ENCODE measurements at regions not wholly inside any gene's neighbourhood (a gene's known extent, or its start where the extent isn't known, plus 50 kb on each side); places are given as distances from the start of the nearest gene placed in this dataset.
A peak's percentile ranks its signal among the peaks of the same experiment; 100 is the strongest.
"Not testable (repeated sequence)": the region's sequence is repeated elsewhere in the genome, so short reads cannot be mapped to it uniquely, and the experiment has no call there.

DNA sequence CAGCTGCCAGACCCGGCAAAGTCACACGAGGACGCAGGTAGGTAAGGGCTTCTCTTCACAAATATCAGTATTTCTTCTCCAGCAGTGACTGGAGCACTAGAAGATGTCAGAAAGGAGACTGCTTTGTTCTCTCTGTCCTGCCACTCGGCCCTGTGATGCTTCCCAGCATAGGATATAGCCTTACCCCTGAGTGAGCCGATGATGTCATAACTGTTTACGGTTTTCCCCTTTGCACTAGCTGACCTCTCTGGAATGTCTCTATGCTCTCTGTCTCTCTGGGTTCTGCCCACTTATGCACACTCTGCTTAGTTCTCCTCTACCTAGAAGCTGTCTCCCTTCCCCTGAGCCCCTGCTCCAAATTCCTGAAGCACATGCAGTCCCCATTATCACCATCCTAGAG lies 167.5 kb upstream of the PODXL start:
- DNase-seq: no peak

DNA sequence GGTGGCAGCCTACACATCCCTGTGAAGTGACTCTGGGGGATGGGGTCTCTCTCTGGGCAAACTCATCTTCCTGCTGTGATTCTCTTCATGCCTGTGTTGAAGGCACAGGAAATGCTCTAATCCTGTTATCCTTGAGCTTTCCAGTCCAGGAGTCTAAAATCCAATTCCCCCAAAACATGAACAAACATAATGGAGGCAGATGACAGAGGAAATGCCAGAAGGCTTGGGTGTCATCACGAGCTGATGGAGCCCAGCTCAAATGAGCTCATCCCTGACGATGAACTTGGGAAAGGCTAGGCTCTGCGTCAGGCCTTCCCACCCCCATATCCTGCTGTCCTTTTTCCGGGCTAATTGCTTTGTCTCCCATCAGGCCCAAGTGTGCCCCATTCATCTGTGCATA lies 165.9 kb upstream of the PODXL start:
- DNase-seq: no peak

DNA sequence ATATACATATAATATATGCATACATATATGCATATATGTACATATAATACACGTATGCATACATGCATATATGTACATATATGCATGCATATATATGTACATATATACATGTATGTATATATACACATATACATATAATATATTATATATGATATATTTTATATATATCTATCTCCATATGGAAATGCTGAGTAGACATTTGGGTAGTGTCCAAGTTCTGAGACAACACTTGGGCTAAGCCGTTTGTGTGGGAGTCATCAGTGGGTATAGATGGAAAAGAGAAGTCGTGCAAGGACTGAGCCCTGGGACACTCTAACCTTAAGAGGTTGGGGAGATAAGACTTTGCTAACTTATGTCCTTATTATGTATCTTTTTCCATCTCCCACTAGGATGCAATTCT lies 165.2 kb upstream of the PODXL start:
- no peak for DNase-seq

DNA sequence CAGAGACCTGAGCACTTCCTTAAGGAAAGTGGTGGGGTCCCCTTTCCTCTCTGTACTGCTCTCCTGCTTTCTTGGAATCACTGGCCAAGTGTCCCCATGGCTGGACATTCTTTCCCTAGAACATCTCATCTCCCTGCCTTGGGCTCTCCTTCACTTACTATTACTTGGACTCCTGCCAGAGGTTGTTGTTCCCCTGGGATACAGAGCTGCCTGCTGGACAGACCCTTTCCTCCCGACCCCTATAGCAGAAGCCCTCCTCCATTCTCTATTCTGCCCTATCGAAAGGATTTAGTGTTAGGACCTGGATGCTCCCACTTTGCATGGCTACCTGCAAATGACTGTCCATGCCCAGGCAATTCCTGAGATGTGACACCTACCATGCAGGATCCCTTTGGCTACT lies 164.3 kb upstream of the PODXL start:
- no peak for DNase-seq

DNA sequence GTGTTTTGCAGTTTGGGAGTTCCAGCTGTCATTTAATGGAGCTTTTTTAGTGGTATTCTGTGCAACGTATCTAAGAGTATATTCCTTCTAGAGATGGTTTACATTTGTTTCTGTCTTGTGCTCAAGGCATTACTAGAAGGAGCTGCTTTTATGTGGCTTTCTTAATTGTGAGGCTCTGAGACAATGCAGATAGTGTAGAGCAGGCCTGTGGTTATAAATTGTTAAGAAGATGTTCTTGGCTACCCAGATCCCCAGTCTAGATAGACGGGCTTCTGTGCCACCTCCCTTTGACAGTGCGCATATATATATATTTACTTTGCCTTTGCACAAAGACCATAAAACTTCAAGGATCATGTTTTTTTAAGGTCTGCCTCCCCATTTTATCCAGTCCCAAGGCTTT lies 160.8 kb upstream of the PODXL start:
- no peak for DNase-seq

DNA sequence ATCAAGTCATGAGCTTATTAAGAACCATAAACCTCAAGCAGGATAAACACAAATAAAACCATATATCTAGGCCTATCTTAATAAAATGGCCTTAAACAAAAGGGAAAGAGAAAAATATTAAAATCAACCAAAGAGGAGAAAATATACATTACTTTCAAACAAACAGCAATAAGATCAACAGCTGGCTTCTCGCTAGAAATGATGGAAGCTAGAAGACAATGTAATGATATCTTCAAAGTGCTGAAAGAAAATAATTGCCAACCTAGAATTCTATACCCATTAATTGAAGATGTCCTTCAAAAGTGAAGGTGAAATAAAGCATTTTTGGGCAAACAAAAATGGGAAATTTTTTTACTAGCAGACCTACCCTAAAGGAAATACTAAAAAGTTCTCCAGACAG lies 142.9 kb upstream of the PODXL start:
- no peak for DNase-seq

DNA sequence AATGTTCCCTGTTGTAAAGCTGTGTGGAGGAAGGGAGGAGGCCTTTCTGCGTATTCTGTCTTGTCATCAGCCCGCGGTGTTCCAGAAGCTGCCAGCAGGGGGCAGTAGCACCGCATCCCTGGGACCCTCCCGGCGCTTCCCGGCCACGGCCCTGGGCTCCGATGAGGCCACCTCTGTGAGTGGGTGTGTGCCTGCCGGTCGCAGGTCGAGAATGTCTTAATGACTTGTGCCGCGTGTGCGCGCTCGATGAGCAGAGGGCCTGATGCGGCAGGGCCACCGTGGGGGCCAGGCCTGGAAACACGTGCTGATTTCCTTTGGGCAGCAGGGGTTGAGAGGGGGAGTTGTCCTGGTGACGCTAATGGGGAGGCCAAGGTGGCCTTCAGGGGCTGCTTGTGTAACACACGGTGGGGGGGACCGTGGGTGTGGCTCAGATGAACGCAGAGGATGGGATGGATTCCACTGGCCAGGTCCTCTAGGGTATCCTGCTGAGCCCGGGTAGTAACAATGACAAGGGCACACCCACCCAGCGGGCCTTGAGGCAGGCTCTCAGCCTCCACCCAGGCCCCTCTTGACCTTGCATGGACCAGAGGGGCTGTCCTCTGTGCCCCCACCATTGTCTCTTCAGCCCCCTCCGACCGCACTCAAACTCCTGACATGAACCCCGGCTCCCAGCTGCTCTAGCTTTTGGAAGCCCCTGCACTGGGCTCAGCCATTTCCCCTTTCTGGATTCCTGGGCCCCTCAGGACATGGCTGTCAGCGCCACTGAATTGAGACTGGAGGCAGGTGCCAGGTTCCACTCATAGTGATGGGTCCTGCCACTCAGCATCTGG lies 135.9 kb upstream of the PODXL start:
- DNase-seq: peak; percentile 69

DNA sequence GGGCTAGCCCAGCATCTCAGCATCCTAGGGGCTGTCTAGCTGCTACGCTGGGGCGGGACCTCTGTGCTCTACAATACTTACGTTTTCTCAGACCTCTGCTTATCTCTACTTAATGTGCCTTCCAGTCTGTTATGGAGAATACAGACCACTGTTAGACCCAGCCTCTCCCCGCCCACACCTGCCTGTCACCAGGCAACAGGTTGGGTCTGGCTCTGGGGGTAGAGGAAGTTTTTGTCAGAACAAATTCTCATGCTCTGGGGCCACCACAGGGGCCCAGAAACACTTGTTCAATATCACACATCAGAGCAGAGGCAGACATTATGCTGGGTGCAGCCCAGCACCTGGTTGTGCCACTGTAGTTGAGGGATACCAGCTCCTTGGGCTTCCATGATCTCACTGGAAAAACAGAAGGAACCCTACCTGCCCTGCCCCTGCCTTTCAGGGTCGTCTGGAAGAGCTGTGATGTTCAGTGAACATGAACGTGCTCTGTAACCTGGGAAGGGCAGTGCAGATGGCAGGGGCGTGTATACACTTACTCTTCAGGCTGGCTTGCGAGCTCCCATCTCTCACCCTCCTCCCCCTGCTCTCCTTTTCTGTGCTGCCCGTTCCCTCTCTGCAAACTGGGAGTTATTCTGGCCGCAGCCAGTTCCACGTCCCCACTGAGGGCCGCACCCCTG lies 135.2 kb upstream of the PODXL start:
- DNase-seq: no peak

DNA sequence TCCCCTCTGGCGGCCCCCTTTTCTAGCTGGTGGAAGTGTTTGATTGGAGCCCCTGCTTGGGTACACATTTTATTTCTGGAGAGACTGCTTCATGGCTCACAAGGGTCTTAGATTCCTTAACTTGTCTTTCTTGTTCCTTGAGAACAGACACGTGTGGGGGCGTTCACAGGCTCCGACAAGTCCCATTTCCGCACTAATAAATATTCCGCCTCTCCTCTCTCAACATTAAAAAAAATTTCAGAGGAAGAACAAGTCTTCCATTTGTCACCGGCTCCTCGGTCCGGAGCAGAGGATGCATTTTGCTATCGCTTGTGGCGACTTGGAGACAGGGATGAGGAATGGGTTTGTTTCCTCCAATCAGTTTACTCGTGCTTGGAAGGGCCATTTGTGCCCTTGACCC lies 134.0 kb upstream of the PODXL start:
- DNase-seq: no peak

DNA sequence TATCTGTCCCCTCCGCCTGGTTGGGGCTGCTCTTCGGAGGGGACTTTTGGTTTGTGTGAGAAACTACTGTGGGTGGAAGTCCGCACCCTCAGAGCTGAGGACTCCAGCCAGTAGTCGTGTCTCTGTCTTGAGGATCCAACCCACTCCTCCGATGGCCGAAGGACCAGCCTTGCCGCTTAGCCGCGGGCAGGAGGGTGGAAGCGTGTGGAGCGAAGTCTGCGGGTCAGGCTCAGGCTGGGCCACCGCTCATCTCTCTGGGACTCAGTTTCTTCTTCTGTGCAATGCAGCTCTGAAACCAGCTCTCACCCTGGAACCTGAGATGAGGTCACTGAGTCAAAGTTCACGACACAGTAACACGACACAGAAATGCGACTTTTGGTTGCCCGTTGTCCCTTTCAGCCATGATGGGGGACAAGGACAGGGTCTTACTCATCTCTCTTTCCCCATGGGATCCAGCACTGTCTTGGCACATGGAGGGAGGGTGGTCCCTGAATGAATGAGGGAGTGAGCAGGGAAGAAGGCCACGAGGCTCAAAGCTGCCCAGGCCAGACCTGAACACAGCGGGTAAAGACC lies 133.3 kb upstream of the PODXL start:
- DNase-seq: no peak

DNA sequence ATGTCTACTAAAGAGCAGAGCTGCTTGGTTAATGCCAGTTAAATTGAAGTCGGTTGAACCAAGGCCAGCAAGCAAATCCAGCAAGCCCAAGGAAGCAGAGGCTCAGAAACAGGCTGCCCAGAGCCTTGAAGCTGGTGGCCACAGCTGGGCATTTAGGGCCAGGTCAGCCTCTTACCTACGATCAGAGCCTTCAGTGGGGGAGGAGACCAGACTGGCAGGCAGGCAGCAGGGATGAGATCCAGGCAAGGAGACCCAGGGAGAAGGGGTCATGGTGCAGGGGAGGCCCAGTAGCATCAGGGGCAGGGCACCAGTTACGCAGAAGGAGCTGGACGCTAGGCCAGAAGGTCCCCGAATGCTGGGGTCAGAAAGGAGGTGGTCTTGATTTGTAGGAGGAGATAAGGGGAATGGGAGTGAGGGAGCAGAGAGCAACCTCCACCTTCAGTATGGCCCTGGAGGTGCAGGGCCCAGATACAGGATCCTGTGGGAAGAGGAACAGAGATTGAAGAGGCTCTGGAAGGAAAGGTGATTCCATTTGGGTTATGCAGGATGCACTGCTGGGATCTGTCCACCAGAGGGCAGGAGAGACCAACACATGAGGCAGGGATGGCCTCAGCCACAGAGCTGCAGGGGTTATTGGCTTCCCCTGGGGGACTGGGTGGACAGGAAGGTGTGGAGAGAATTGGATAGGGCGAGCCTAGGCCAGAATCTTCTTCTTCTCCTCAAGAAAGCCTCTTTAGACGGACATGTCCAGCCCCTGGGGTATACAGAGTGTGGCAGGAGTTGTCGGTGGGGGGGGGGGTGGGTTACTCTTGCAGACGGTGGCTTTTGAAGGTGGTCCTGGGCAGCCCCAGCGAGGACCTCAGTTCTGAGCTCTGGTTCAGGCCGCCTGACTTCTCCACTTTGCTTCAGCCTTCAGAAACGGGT lies 132.6 kb upstream of the PODXL start:
- peak; percentile 77 for DNase-seq

DNA sequence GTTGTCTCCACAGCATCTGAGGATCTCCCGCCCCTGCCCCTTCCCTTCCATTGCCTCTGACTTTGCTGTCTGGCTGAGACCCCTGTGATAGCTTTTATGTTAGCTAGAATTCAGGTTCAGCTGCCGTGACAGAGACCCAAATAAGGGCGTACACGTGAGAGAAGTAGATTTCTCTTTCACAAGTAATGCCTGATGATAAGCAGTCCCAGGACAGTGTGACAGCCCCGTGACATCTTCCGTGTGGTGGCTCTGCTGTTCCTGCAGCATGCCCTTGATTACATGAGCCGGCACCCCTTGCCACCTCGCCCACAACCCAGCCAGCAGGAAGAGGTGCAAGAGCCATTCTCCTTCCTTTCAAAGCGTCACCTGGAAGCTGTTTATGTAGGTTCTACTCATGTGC lies 130.9 kb upstream of the PODXL start:
- no peak for DNase-seq

DNA sequence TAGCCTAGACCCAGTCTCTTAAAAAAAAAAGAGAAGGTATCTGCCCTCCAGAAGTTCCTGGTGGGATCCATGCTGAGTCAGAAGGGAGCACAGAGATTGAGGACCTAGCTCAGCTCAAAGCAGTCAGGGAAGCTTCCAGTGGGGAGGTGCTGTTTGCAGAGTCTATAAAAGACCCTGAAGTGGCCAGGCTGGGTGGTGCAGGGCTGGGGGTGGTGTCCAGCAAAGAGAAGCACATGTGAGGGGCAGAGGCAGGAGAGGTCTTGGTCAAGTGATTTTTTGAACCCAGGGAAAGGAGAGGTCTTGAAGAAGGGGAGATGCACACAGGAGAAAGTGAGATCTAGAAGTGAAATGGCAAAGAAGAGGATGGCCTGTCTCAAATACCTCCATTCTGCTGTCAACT lies 130.4 kb upstream of the PODXL start:
- no peak for DNase-seq

DNA sequence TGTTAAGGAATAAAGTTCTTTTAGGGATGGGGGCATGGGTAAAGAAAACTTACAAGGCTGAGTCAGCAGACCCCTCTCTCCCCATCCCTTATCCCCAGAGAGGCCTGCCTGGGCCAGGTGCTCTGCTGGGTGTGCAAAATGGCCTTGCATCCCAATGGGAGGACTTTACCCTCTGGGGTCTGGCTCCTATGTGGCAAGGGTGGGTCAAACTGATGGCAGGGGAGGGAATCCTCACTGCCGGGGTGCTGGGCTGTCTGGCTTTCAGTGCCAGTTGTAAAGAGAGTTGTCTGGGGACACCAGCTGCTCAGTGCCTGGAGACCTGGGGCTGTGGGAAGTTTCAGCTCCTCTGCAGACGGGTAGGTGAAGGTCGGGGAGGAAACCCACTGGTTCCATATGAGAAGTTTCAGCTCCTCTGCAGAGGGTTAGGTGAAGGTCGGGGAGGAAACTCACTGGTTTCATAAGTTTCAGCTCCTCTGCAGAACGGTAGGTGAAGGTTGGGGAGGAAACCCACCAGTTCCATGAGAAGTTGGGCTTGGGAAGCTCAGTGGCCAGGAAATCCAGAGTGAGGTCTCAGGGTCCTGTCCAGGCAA lies 127.2 kb upstream of the PODXL start:
- DNase-seq: no peak

DNA sequence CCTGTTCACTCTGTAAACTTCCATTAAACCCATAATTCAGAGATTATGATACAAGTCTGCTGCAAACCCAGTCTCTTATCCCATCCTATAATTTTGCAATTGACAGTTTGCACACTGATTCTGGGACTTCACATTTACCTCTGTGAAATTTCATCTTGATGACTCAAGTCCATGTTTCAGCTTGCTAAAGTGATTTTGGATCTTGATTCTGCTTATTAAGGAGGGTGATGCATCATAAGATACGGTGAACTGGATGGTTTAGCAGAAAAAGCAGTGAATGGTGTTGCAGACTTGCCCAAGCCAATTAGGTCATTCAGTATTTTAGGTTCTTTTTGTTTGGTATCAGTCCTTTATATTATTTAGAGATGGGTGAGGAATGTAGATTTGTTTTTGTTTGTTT lies 125.5 kb upstream of the PODXL start:
- no peak for DNase-seq

DNA sequence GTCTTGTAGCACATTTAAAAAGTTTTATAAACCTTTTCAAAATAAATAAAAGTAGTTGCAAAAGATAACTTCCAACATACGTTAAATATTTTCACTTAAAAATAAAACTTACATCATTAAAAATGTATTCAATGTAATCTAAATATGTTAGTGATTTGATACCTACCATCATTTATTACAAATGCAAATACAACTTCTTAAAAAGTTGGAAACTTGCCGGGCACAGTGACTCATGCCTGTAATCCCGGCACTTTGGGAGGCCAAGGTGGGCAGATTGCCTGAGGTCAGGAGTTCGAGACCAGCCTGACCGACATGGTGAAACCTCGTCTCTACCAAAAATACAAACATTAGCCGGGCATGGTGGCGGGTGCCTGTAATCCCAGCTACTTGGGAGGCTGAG lies 122.6 kb upstream of the PODXL start:
- not testable (repeated sequence) for DNase-seq

DNA sequence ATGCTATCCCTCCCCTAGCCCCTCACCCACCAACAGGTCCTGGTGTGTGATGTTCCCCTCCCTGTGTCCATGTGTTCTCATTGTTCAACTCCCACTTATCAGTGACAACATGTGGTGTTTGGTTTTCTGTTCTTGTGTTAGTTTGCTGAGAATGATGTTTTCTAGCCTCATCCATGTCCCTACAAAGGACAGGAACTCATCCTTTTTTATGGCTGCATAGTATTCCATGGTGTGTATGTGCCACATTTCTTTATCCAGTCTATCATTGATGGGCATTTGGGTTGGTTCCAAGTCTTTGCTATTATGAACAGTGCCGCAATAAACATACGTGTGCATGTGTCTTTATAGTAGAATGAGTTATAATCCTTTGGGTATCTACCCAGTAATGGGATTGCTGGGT lies 120.4 kb upstream of the PODXL start:
- DNase-seq: not testable (repeated sequence)

DNA sequence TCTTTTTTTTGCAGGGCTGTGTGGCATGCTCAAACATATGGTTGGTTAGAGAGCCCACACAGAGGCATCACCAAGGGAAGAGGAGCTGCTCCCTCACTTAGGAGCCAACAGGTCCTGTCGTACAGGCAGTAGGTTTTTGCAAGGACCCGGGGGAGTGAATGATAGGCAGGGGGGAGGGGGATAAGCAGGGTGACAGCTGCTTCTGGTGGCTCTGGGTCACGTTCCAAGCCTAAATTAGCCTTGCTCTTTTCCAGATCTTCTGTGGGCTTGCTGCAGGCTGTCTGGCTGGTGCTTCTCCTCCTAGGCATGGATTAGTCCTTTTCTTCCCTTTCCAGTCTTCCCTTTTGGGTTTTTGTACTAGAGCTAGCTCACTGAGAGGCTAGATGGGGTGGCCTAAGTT lies 117.7 kb upstream of the PODXL start:
- DNase-seq: no peak

DNA sequence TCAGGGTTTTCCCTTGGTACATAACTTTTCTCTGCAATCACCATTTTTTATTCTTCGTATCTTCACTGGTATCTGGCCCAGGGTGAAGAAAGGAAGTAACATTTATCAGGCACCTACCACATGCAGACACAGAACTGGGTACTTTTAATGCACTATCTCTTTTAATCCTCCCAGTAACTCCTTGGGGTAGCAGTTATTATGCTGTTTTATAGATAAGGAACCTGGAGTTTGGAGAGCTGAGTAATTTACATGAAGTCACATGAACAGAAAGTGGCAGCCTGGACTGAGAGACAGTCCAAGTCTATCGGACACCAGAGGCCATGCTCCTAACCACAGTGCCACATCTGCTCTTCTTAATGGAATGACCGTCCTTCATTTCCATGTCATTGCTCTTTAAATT lies 117.1 kb upstream of the PODXL start:
- no peak for DNase-seq

DNA sequence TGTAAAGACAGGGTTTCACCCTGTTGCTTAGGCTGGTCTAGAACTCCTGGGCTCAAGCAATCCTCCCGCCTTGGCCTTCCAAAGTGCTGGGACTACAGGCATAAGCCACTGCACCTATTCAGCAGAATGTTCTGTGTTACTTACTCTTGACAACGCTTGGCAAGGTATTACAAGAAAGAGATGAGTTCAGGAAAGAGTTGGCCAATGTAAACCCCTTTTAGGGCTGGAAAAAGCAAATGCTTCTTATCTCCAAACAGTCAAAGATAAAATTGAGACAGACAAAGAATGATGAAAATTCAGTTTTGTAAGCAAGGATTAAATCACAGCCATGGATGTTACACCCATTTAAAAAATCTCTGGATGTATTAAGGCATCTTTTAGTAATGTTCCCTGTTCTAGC lies 114.0 kb upstream of the PODXL start:
- DNase-seq: no peak

DNA sequence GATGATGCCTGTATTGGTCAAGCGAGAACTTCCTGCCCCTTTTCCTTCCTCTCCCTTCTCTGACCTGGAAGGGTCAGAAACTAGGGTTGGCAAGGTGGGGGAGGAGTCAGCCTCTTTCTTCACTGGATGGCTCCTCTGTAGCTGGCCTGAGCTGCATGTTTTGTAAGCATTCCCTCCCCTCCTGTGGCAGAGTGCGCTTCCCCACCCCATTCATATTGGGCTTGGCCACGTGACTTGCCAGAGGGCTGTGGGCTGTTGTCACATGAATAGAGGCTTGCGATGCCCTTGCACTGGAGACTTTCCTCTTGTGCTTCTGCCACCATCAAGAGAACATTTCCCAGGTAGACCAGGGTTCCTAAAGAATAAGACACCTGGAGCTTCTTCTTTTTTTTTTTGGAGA lies 111.3 kb upstream of the PODXL start:
- DNase-seq: no peak

DNA sequence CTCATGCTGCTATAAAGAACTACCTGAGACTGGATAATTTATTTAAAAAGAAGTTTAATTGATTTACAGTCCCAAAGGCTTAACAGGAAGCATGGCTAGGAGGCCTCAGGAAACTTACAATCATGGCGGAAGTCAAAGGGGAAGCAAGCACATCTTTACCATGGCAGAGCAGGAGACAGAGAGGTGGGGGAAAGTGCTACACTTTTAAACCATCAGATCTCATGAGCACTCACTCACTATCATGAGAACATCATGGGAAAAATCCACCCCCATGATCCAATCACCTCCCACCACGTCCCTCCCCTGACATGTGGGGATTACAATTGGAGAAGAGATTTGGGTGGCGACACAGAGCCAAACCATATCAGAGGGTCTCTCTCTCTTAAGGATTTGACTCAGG lies 108.6 kb upstream of the PODXL start:
- no peak for DNase-seq

DNA sequence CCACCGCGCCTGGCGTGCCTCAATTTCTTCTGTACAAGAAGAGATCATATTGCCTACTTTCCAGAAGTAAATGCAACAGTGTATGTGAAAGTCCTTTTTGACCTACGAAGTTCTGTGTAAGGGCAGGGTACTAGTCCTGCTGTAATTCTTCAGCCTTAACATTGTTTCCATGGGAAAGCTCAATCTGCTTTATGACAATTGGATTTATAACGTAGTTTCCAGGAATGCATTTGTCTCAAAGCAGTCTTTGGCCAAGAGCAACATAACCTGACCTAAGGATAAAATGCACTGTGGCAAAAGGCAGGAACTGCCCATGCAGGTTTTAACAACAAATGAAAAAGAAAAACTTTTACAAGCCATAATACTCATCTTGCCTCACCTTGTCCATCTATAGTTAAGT lies 108.1 kb upstream of the PODXL start:
- DNase-seq: peak; percentile 48
